ENCODE measurements at regions not wholly inside any gene's neighbourhood (a gene's known extent, or its start where the extent isn't known, plus 50 kb on each side); places are given as distances from the start of the nearest gene placed in this dataset.

DNA sequence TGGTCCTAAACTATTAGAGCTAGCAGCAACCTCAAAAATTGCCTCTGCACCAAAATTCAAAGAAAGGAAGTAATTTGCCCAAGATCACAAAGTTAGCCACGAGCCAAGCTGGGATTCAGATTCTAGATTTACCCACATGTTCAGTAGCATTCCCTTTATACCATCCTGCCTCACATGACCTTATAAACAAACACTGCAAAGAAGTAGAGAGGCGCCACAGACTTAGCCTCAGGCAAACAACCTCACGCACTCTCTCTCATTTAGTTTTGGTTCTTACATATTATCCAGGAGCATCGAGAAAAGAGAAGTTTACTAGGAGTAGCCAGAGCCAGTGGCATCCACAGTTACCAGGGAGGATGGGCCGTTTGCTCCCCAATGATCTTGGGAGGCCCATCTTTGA is 226.6 kb downstream of the OSR1 start:
- TF ChIP-seq, protein P1, sequence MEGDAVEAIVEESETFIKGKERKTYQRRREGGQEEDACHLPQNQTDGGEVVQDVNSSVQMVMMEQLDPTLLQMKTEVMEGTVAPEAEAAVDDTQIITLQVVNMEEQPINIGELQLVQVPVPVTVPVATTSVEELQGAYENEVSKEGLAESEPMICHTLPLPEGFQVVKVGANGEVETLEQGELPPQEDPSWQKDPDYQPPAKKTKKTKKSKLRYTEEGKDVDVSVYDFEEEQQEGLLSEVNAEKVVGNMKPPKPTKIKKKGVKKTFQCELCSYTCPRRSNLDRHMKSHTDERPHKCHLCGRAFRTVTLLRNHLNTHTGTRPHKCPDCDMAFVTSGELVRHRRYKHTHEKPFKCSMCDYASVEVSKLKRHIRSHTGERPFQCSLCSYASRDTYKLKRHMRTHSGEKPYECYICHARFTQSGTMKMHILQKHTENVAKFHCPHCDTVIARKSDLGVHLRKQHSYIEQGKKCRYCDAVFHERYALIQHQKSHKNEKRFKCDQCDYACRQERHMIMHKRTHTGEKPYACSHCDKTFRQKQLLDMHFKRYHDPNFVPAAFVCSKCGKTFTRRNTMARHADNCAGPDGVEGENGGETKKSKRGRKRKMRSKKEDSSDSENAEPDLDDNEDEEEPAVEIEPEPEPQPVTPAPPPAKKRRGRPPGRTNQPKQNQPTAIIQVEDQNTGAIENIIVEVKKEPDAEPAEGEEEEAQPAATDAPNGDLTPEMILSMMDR (conservative IDR thresholded peaks at IDR 0.05; ENCODE audit: low read depth, low read length), result no peak
- TF ChIP-seq POLR2A (IDR thresholded peaks at IDR 0.05; ENCODE audit: low read depth, low read length) (no peak), NFE2L2 (IDR thresholded peaks at IDR 0.05; ENCODE audit: low read depth, low read length) (no peak), RCOR1 (IDR thresholded peaks at IDR 0.05; ENCODE audit: insufficient replicate concordance, low read length) (no peak), SMC3 (IDR thresholded peaks at IDR 0.05; ENCODE audit: low read depth, low read length) (no peak), FOS (IDR thresholded peaks at IDR 0.05; ENCODE audit: low read depth, low read length) (no peak), RAD21 (IDR thresholded peaks at IDR 0.05; ENCODE audit: low read length) (no peak)
- TF ChIP-seq, protein P2, sequence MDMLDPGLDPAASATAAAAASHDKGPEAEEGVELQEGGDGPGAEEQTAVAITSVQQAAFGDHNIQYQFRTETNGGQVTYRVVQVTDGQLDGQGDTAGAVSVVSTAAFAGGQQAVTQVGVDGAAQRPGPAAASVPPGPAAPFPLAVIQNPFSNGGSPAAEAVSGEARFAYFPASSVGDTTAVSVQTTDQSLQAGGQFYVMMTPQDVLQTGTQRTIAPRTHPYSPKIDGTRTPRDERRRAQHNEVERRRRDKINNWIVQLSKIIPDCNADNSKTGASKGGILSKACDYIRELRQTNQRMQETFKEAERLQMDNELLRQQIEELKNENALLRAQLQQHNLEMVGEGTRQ (IDR thresholded peaks at IDR 0.05; ENCODE audit: low read depth, low read length), result no peak

Measured in IMR-90 (cell line).